ENCODE measurements at regions not wholly inside any gene's neighbourhood (a gene's known extent, or its start where the extent isn't known, plus 50 kb on each side); places are given as distances from the start of the nearest gene placed in this dataset.
A peak's percentile ranks its signal among the peaks of the same experiment; 100 is the strongest.

DNA sequence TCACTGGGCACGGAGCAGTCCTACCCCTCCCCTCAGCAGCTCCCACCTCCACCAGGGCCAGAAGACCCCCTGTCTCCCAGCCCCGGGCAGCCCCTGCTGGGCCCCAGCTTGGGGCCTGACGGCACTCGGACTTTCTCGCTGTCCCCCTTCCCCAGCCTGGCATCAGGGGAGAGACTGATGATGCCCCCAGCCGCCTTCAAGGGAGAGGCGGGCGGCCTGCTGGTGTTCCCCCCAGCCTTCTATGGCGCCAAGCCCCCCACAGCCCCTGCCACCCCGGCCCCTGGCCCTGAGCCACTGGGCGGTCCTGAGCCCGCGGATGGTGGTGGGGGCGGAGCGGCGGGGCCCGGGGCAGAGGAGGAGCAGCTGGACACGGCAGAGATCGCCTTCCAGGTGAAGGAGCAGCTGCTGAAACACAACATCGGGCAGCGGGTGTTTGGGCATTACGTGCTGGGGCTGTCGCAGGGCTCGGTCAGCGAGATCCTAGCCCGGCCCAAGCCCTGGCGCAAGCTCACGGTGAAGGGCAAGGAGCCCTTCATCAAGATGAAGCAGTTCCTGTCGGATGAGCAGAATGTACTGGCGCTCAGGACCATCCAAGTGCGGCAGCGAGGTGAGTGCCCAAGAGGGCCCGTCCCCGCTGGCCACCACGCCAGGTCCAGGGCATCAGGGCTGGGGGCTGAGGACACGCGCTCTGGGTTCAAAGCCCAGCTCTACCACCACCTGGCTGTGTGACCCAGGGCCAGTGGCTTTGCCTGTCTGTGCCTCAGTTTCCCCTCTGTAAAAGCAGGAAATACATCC lies 58.6 kb downstream of the PHETA1 start:
- DNase-seq (ENCODE audit: low read depth) = no peak

- no peak for DNase-seq (ENCODE audit: low read depth)
Measured at GRCh38 chr12:111309584-111309983, 59.3 kb downstream of the PHETA1 start.

GRCh38 chr12:111308473-111308872 lies 60.4 kb downstream of the PHETA1 start:
- DNase-seq (ENCODE audit: low read depth) = no peak

GRCh38 chr12:111304642-111305071 lies 64.2 kb downstream of the PHETA1 start:
- no peak for DNase-seq (ENCODE audit: low read depth)

GRCh38 chr12:111303531-111303930 lies 65.4 kb downstream of the PHETA1 start:
- DNase-seq (ENCODE audit: low read depth) = no peak

GRCh38 chr12:111298582-111299436 lies 70.1 kb downstream of the PHETA1 start:
- peak; percentile 14 for DNase-seq (ENCODE audit: low read depth)

- no peak for DNase-seq (ENCODE audit: low read depth)
Measured at GRCh38 chr12:111297703-111298426, 71.0 kb downstream of the PHETA1 start.

GRCh38 chr12:111296906-111297463 lies 71.9 kb downstream of the PHETA1 start:
- no peak for DNase-seq (ENCODE audit: low read depth)

GRCh38 chr12:111295176-111295575 lies 73.7 kb downstream of the PHETA1 start:
- no peak for DNase-seq (ENCODE audit: low read depth)

GRCh38 chr12:111293266-111294009 lies 75.5 kb downstream of the PHETA1 start:
- DNase-seq (ENCODE audit: low read depth) = no peak

- no peak for DNase-seq (ENCODE audit: low read depth)
Measured at GRCh38 chr12:111291357-111291756, 77.5 kb downstream of the PHETA1 start.

DNA sequence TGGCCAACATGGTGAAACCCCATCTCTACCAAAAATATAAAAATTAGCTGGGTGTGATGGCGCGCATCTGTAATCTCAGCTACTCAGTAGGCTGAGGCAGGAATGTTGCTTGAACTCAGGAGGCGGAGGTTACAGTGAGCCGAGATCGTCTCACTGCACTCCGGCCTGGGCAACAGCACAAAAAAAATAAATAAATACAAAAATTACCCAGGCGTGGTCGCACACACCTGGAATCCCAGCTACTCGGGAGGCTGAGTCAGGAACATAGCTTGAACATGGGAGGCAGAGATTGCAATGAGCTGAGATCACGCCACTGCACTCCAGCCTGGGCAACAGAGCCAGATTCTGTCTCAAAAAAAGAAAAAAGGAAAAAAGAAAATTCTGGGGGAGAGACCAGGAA lies 80.1 kb downstream of the PHETA1 start:
- DNase-seq (ENCODE audit: low read depth) = no peak

GRCh38 chr12:111287125-111287900 lies 81.6 kb downstream of the PHETA1 start:
- DNase-seq (ENCODE audit: low read depth) = no peak

GRCh38 chr12:111285200-111285599 lies 83.7 kb downstream of the PHETA1 start:
- no peak for DNase-seq (ENCODE audit: low read depth)

- no peak for DNase-seq (ENCODE audit: low read depth)
Measured at GRCh38 chr12:111284709-111285108, 84.2 kb downstream of the PHETA1 start.

DNA sequence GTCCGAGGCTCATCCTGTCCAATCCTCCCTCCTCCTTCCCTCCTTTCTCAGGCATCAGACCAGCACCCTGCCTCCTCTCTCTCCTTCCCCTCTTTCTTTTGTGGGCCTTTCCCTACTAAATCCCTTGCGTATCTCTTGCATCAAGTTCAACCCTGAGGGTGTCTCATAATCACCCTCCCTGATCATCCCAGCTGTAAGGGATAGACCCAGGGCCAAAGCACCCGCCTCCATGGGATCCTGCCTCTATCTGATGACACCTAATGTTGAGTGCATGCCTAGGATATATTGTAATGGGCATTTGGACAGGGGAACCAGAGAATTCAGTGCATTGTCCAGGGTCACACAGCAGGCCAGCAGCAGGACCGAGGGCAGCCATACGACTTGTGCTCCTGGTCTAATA lies 84.9 kb downstream of the PHETA1 start:
- DNase-seq (ENCODE audit: low read depth) = no peak

DNA sequence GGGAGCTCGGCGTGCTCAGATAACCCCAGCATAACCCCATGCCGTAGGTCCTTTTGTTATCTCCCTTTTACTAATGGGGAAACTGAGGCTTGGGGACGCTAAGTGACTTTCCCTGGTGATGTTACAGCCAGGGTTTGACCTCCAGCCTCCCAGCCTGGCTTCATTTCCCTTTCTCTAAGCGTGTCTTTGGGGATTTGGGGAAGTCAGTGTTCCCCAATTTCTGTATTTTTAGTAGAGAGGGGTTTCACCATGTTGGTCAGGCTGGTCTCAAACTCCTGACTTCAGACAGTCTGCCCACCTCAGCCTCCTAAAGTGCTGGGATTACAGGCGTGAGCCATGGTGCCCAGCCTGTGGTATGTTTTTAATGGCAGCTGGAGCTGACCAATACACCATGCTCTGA lies 85.4 kb downstream of the PHETA1 start:
- no peak for DNase-seq (ENCODE audit: low read depth)

DNA sequence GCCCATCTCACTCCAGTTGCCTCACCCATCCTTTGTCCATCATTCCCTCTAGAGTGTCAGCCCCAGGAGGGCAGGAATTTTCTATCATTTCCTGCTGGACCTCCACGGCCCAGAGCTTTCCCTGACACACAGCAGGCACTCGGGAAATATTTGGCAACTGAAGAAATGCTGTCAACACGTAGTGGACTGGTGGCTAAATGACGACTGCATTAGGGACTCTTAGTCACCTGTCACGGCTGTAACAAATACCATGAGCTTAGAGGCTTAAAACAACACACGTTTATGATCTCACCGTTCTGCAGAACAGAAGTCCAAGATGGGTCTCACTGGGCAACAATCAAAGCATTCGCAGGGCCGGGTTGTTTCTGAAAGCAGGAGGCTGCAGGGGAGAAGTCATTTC lies 91.3 kb downstream of the PHETA1 start:
- DNase-seq (ENCODE audit: low read depth) = no peak

DNA sequence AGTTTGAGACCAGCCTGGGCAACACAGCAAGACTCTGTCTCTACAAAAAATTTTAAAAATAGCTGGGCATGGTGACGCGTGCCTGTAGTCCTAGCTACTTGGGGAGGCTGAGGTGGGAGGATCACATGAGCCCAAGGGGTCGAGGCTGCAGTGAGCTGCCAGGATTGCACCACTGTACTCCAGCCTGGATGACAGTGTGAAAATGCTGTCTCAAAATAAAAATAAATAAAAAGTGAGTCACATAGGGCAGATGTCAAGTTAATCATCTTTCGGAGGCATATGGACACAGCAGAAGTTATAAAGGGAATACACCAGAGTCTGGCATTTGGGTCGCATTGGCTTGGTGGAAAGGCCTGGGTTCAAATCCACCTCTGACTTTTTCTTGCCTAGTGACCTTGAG lies 92.7 kb downstream of the PHETA1 start:
- DNase-seq (ENCODE audit: low read depth) = no peak

DNA sequence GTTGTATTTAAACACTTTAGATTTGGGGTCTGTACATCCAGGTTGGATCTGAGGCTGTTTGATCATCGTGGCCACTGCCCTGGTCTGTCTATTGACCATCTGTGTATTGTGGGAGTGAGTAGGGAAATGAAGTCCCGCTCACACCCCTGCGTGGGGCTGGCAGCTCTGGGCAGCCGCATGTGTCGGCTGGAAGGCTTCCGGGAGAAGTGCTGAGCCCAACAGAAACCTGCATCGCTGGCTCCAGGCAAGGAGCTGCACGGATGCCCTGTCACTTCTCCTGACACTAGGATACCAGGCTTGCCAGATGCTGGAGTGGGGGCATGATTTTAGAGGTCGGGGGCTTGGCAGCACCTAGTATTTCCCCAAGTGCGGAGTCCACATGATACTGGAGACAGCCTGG lies 93.6 kb downstream of the PHETA1 start:
- DNase-seq (ENCODE audit: low read depth) = no peak

DNA sequence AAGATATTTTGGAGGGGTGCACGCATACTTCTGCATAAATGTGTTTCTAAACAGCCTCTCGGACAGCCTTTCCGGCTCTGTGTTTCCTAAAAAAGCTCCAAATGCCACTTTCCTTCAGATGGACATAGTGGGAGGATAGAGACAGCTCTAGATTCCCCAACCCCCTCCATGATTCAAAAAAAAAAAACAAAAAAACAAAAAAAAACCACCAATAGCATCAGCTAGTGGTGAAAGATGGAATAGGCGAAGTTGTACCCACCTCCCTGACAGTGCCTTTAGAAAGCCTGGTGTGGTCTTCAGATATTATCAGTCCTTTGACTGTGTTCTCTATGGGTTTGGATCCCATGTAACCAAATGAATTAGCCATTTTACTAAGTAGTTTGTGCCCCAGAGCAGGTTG lies 94.1 kb downstream of the PHETA1 start:
- no peak for DNase-seq (ENCODE audit: low read depth)
